GM12891 (cell line): ENCODE measurements at regions not wholly inside any gene's neighbourhood (a gene's known extent, or its start where the extent isn't known, plus 50 kb on each side); places are given as distances from the start of the nearest gene placed in this dataset.

ENCODE experiments used
- DNase-seq: peaks from one replicate; pipeline ENCODE4 v3.0.0; 2011; ENCODE audit warnings: low spot score; ENCODE audit not compliant: insufficient read length
- FAIRE-seq: peaks from 2 replicates; lab custom pipeline; 2011; peaks lifted over from hg19 to GRCh38; lab: Jason Lieb, UNC
- PAX5 ChIP-seq: IDR thresholded peaks from 2 replicates; pipeline ENCODE4 v1.6.1; 2011; ENCODE audit warnings: low read length, moderate library complexity, mild to moderate bottlenecking; ENCODE audit not compliant: insufficient read depth, severe bottlenecking
- POLR2A ChIP-seq: IDR thresholded peaks from 2 replicates; pipeline ENCODE4 v1.6.1; 2011; ENCODE audit warnings: low read depth, low read length, control low read depth
- POLR2AphosphoS5 ChIP-seq: IDR thresholded peaks from 2 replicates; pipeline ENCODE4 v1.6.1; 2011; ENCODE audit warnings: low read depth, low read length, control low read depth
- POU2F2 ChIP-seq: IDR thresholded peaks from 2 replicates; pipeline ENCODE4 v1.6.1; 2011; ENCODE audit warnings: low read depth, mild to moderate bottlenecking, control low read depth, low read length, moderate library complexity
- SPI1 ChIP-seq: IDR thresholded peaks from 2 replicates; pipeline ENCODE4 v1.6.1; 2011; ENCODE audit warnings: low read depth, low read length, control low read depth
- TAF1 ChIP-seq: IDR thresholded peaks from 2 replicates; pipeline ENCODE4 v1.6.1; 2011; ENCODE audit warnings: low read depth, low read length, control low read depth

GRCh38 chr1:22275167-22275566, 132.3 kb upstream of the WNT4 start:
- DNase-seq (no peak), FAIRE-seq (no peak)
- TF ChIP-seq SPI1 (no peak), PAX5 (no peak), POU2F2 (no peak)

DNA sequence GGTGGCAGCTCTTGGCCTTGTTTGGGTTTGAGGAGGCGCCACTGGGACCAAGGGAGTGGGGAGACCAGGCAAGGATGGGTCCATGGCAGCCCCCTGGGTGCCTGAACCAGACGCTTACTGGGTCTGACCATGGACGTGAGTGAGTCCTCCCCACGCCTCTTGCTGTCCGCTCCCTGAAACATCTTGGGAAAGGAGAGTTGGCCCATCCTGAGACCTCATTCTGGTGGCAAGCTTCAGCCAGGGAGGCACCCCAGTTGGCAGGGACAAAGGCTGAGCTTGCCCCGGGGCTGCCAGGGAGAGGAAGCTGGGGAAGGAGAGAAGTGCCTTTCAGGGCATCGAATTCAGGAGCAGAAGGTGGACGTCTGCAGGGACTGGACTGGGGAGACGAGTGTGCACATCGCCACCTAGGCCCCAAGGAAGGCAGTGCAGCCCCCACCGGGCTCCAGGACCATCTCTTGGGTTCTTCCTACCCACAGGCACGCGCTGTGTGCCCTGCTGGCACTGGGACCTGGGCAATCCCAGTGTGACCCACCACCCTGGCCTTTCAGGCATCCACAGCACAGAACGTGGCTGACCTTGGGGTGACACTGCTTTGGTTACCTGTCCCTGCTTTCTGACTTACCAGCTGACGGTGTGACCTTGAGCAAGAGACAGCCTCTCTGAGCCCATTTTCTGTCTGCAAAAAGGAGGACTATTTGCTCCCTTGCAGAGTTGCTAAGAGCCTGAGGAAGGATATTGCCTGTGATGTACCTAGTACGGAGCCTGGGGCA, 132.9 kb upstream of the WNT4 start:
- FAIRE-seq: peak; percentile 81

GRCh38 chr1:22276396-22276748, 133.5 kb upstream of the WNT4 start:
- no peak for DNase-seq
- TF ChIP-seq POU2F2 (no peak), PAX5 (no peak), SPI1 (no peak), POLR2A (no peak), POLR2AphosphoS5 (no peak), TAF1 (no peak)
- FAIRE-seq: no peak

More for the DNA sequence above, 132.9 kb upstream of the WNT4 start:
- peak; percentile 72 for DNase-seq
- TF ChIP-seq SPI1: no peak
- no peak for TF ChIP-seq TAF1
- no peak for TF ChIP-seq POLR2AphosphoS5
- no peak for TF ChIP-seq POU2F2
- TF ChIP-seq PAX5: no peak
- TF ChIP-seq POLR2A: no peak

DNA sequence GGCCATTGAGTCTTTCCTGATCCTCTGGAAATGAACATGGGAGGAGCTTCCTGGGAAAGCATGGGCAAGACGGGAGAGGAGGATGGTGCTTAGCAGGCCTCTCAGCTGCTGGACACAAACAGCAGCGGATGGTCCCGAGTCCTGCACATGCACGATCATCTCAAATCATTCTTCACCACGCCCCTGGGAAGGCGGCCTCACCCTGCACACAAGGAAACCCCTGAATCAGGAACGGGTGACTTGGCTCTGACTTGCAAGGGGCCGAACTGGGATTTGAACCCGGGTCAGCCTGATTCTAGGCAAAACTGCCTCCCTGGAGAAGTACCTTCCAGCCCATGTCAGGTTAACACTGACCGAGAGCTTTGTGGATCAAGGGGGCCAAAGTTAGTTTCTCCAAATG, 134.8 kb upstream of the WNT4 start:
- FAIRE-seq (no peak), DNase-seq (no peak)
- TF ChIP-seq SPI1 (no peak), TAF1 (no peak), POLR2AphosphoS5 (no peak), PAX5 (no peak), POU2F2 (no peak), POLR2A (no peak)

DNA sequence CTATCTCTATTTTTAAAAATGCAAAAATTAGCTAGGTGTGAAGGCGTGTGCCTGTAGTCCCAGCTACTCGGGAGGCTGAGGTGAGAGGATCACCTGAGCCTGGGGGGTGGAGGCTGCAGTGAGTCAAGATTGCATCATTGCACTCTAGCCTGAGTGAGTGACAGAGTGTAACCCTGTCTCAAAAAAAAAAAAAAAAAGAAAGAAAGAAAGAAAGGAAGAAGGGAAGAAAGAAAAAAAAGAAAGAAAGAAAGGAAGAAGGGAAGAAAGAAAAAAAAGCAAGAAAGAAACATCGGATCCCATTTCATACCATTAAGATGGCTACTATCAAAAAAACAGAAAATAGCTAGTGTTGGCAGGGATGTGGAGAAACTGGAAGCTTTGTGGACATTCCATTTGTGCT, 136.8 kb upstream of the WNT4 start:
- no peak for FAIRE-seq

DNA sequence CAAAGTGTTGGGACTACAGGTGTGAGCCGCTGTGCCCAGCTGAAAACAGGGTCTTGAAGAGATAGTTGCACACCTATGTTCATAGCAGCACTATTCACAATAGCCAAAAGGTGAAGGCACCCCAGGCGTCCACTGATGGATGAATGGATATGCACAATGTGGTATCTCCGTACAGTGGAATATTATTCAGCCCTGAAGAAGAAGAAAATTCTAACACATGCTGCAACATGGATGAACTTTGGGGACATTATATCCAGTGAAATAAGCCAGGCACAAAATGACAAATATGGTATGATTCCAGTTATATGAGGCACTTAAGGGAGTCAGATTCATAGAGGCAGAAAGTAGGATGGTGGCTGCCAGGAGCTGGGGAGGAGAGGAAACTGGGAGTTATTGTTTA, 137.6 kb upstream of the WNT4 start:
- DNase-seq (no peak), FAIRE-seq (no peak)
- TF ChIP-seq TAF1: no peak
- no peak for TF ChIP-seq POU2F2
- no peak for TF ChIP-seq PAX5
- no peak for TF ChIP-seq POLR2AphosphoS5
- no peak for TF ChIP-seq POLR2A
- TF ChIP-seq SPI1: no peak

More for the DNA sequence above, 136.8 kb upstream of the WNT4 start:
- TF ChIP-seq TAF1 (no peak), SPI1 (no peak), POLR2AphosphoS5 (no peak), PAX5 (no peak), POU2F2 (no peak), POLR2A (no peak)
- DNase-seq: no peak

- no peak for TF ChIP-seq POLR2AphosphoS5
- no peak for TF ChIP-seq PAX5
- TF ChIP-seq POU2F2: no peak
- TF ChIP-seq SPI1: no peak
- TF ChIP-seq POLR2A: no peak
- TF ChIP-seq TAF1: no peak
- DNase-seq (no peak), FAIRE-seq (no peak)
These were observed 138.8 kb upstream of the WNT4 start for GRCh38 chr1:22281521-22282363.

GRCh38 chr1:22282364-22282995, 139.6 kb upstream of the WNT4 start:
- DNase-seq (no peak), FAIRE-seq (no peak)
- TF ChIP-seq POLR2A (no peak), POU2F2 (no peak), TAF1 (no peak), SPI1 (no peak), POLR2AphosphoS5 (no peak), PAX5 (no peak)

GRCh38 chr1:22283596-22283995, 140.7 kb upstream of the WNT4 start:
- TF ChIP-seq POU2F2: no peak
- no peak for TF ChIP-seq POLR2A
- TF ChIP-seq PAX5: no peak
- TF ChIP-seq SPI1: no peak
- no peak for TF ChIP-seq TAF1
- TF ChIP-seq POLR2AphosphoS5: no peak
- no peak for FAIRE-seq
- no peak for DNase-seq
